ENCODE measurements at regions not wholly inside any gene's neighbourhood (a gene's known extent, or its start where the extent isn't known, plus 50 kb on each side); places are given as distances from the start of the nearest gene placed in this dataset.

- DNase-seq (ENCODE audit: low spot score): no peak
These were observed 147.3 kb upstream of the UBE2E2 start for GRCh38 chr3:23055733-23056376.

GRCh38 chr3:23062582-23062981 is 140.5 kb upstream of the UBE2E2 start:
- no peak for DNase-seq (ENCODE audit: low spot score)

DNA sequence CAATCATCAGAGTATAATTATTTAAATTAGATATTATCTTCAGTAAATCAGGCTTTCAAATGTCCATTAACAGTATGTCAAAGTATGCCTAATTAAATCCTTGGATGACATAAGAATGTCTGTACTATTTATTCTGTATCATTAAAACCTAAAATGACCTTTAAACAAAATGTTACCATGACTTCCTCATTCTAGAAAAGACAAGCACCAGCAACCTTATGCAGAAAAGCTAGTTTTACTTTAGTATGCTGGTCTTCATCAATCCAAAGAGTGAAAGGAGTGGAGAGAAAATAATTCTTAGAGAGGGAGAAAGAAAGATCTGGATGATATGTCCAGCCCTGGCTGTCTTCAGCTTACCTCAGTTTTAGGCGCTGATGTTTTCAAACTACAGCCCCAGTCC is 140.1 kb upstream of the UBE2E2 start:
- DNase-seq (ENCODE audit: low spot score): no peak

DNA sequence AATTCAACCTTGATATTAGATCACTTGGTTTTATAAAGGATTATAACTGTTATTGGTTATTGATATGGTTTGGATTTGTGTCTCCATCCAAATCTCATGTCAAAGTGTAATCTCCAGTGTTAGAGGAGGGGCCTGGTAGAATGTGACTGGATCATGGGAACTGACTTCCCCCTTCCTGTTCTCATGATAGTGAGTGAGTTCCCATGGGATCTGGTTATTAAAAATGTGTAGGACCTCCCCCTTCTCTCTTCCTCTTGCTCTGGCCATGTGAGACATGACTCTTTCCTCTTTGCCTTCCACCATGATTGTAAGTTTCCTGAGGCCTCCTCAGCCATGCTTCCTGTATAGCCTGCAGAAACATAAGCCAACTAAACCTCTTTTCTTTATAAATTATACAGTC is 136.0 kb upstream of the UBE2E2 start:
- no peak for DNase-seq (ENCODE audit: low spot score)

DNA sequence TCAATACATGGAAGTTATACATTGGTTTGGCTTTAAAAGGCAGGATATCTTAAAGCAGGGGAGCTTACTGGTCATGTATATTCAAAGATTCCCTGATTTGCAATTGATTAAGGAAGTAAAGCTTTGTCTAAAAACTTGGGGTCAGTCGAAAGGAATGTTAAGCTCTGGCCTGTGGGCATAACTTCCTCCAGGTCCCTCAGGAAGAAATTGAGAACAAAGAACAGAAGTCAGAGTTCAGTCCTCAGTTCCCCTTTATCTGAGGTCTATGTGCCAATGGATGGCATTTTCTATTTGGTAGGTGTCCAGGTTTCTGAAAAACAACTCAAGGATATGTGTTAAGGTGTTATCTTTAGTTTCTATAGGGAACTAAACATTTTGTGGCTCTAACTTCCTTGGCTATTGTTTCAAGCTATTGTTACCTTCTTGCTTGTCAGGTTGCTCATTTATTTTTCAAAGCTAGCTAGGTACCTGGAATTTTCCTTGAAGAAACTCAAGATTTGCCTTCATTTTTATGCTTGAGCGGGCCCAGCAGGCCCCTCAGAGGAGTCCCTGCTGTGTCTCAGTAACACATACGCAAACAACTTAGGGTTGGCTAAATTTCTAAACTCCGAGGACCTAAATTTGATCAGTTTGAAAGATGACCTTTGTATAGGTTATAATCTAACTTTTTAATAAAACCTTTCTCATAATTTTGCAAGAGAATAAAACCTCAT is 135.0 kb upstream of the UBE2E2 start:
- DNase-seq (ENCODE audit: low spot score): no peak

DNA sequence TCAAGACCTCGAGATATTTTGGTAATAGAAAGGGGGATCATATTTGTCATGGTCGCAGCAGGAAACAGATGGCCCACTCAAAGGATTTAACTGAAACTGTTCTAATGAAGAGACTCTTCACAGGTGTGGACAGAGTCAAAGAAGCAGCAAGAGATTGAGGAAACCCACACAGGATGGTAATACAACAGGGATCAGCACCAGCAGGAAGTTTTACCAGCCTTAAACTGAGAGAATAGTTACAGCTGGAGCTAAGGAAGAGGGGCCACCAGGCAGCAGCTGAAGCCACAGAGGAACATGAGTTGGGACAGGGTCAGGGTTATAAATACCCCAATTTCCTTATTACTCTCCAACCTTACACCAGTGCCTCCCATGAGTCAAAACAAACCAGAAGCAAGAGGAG is 131.8 kb upstream of the UBE2E2 start:
- DNase-seq (ENCODE audit: low spot score): no peak

GRCh38 chr3:23071758-23072157 is 131.4 kb upstream of the UBE2E2 start:
- DNase-seq (ENCODE audit: low spot score): no peak

DNA sequence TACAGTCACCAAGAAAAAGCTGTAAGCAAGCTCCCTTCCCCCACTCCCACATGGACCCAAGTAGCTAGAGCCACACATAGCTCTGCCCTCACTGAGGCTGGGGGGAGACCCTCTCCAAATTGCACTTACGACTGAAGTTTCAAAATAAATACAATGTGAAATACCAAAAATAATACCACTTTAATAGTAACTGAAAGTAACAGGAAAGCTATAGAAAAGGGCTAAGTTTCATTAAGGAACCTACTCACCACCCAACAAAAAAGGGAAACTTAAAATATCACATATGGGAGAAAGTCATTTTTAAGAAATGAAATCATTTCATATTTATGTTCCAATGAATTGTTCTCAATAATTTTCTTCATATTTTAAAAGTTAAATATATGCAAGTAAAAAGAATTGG is 130.4 kb upstream of the UBE2E2 start:
- no peak for DNase-seq (ENCODE audit: low spot score)

GRCh38 chr3:23073724-23074305 is 129.3 kb upstream of the UBE2E2 start:
- no peak for DNase-seq (ENCODE audit: low spot score)

- DNase-seq (ENCODE audit: low spot score): no peak
These were observed 127.6 kb upstream of the UBE2E2 start for GRCh38 chr3:23075496-23075895.

DNA sequence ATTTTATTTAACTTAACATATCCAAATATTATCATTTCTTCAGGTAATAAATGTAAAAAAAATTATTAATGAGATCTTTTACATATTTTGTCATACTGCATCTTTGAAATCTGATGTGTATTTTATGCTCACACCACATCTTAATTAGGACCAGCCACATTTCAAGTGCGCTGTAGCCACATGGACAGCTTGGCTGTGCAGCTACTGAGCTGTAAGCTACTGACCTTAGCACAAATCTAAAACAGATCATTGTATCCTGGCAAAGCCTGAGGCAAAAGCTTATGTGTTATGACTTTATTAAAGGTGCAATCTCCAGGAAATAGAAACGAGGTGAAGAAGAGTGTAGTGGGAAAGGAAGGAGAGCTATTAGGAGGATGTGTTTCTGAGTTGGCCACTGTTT is 126.7 kb upstream of the UBE2E2 start:
- no peak for DNase-seq (ENCODE audit: low spot score)

GRCh38 chr3:23077126-23077525 is 126.0 kb upstream of the UBE2E2 start:
- no peak for DNase-seq (ENCODE audit: low spot score)

DNA sequence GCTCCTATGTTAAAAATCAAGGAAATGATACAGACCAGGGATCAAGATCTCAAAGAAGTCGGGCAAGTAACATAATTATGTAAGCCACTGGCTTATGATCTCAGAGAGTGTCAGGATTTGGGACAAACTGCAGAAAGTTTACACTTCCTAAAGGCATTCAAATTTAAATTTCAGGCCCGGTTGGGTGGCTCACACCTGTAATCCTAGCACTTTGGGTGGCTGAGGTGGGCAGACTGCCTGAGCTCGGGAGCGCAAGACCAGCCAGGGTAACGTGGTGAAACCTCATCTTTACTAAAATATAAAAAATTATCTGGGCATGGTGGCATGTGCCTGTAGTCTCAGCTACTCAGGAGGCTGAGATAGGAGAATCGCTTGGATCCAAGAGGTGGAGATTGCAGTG is 124.4 kb upstream of the UBE2E2 start:
- no peak for DNase-seq (ENCODE audit: low spot score)

DNA sequence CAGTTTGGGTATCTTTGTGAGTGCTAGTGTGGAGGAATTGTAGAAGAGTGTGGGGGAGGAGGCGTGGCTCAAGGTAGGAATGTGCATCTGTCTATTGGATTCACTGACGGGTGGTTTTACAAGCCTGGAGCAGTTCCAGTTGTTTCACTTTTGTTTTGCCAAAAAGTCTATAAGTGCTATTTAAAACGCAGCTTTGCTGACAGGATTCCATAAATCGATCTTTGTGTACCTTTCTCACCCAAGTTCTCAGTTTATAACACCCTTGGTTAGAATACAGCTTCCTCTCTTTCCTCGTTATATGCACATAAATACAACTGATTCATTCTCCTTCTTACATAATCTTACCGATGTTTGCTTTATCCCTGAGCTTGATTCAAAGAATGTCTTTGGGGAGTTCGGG is 123.2 kb upstream of the UBE2E2 start:
- DNase-seq (ENCODE audit: low spot score): no peak

DNA sequence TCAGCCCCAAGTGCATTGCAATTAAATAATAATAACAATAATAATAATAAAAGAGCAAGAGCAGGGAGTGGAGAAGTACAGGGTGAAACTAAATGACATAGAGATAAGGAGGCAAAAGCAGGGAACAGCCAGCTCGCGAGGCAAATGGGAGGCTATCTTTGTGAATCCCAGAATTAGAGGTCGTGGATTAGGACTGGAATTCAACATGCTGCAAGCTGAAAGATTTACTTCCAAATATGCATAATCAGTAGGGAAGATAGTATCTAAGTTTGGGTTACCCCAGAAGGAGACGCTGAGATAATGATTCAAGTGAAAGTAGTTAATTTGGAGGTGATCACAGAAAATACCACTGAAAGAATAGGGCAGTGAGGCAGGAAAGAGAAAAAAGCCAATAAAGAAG is 119.4 kb upstream of the UBE2E2 start:
- no peak for DNase-seq (ENCODE audit: low spot score)

DNA sequence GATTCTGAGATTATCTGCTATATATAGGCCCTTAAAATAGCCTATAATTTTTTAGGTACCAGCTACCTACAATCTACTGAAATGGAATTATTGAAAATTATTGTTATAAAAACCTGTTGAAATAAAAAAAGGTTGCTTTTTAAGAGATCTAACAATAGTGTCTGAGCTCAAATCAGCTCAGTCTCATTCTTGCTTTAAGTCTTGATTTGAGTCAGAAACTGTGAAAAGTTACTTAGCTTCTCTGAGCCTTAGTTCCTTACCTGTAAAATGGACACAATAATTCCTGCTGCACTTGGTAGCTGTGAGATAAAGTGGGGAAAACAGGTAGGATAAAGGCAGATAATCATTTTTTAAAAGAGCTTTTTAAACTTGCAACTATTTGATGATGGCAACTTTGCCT is 118.8 kb upstream of the UBE2E2 start:
- no peak for DNase-seq (ENCODE audit: low spot score)

GRCh38 chr3:23085261-23085660 is 117.9 kb upstream of the UBE2E2 start:
- DNase-seq (ENCODE audit: low spot score): no peak

DNA sequence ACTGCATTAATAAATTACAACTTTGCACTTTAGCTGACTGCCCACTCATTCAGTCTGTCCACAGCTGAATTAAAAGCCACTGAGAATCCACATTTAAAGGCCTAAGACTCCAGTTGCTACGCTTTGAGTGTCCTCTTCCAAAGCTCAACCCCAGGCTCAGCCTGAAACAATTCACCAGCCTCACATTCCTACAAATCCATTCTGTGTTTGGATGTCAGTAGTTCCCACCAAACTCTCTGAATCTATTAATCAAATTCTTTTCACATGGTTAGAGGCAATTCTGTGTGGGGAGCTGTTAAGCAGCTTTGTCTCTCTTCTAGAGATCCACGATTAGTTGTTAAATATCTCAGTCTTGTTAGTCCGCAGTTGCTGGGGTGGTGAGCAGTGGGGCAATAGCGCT is 116.8 kb upstream of the UBE2E2 start:
- no peak for DNase-seq (ENCODE audit: low spot score)

DNA sequence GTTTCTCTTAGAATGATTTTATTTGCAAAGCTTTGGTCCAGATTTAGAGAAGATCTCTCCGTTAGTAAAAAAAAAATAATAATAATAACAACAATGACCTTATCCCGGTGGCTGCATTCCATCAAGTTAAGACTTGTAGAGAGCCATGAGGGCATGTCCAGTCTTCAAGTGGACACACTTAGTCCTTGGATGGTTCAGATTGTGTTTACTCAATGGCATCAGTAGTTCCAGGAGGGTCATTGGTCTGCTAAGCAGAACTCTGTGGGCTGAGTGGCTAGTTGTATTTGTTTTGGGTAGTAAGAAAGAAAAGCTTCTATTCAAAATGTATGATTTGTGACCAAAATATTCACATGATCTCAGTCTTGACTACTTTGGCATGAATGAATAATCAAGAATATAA is 116.3 kb upstream of the UBE2E2 start:
- no peak for DNase-seq (ENCODE audit: low spot score)

- DNase-seq (ENCODE audit: low spot score): no peak
These were observed 108.7 kb upstream of the UBE2E2 start for GRCh38 chr3:23094412-23094811.

DNA sequence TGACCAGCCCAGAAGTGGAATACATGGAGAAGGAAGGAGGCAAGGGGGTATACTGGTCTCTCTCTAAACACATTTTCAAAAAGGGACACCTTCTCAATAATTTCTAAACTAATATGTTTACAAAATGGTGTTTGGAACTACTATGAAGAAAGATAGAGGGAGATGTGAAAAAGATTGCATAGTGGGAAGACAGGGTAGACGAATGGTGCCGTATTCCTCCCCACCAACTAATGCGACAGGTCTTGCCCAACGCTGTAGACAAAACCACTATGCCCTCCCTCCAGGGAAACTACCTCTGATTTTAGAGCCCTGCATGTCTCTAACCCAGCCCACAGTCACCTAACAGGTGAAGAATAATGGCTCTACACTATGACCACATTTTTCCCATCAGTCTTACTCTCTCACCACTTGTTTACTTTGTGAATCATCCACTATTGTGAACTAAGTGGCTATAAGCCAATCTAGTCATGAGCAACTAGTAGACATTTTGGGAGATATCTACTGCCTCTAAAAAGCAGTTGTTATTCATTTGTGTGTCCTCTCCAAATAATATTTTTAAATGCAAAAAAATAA is 108.2 kb upstream of the UBE2E2 start:
- DNase-seq (ENCODE audit: low spot score): peak; percentile 24

GRCh38 chr3:23096041-23096440 is 107.1 kb upstream of the UBE2E2 start:
- DNase-seq (ENCODE audit: low spot score): no peak

- DNase-seq (ENCODE audit: low spot score): no peak
These were observed 104.1 kb upstream of the UBE2E2 start for GRCh38 chr3:23099021-23099420.
